ENCODE measurements at regions not wholly inside any gene's neighbourhood (a gene's known extent, or its start where the extent isn't known, plus 50 kb on each side); places are given as distances from the start of the nearest gene placed in this dataset.

GRCh38 chrX:45765767-45766166, 565.1 kb upstream of the DIPK2B start:
- Histone ChIP-seq H3K36me3 (ENCODE audit: control insufficient read depth in 2 of 2, extremely low read depth in 1 of 2, insufficient read depth in 2 of 2, low read length in 2 of 2) (peaks cover 14 to 23% of the 10 kb centered on the region in 2 experiments), H3K4me1 (ENCODE audit: control insufficient read depth, extremely low read depth, insufficient read depth, low read length) (peaks cover 42% of the 10 kb centered on the region), H3K79me2 (ENCODE audit: control insufficient read depth, insufficient read depth, low read length) (peaks cover 93% of the 10 kb centered on the region), H3K9ac (ENCODE audit: control insufficient read depth, extremely low read depth, insufficient read depth, low read length) (peak overlapping the region; percentile 58), H2AFZ (ENCODE audit: control insufficient read depth, low read length) (no peak overlapping the region), H3K9me1 (ENCODE audit: control insufficient read depth, extremely low read depth, insufficient read depth, low read length) (no peaks in the 10 kb centered on the region), H3K27me3 (ENCODE audit: control insufficient read depth, extremely low read depth, insufficient read depth, low read length) (no peaks in the 10 kb centered on the region), H3K4me3 (ENCODE audit: control insufficient read depth in 2 of 3, extremely low read depth in 1 of 3, insufficient read depth in 2 of 3, low read depth in 1 of 3, low read length in 3 of 3) (peak overlapping the region; percentile 1 to 82 (median 14)), H4K20me1 (ENCODE audit: control insufficient read depth, extremely low read depth, insufficient read depth, low read length) (no peaks in the 10 kb centered on the region), H3K9me3 (ENCODE audit: control insufficient read depth, low read depth, low read length) (no peaks in the 10 kb centered on the region), H3K27ac (ENCODE audit: control insufficient read depth, insufficient read depth, low read length) (peak overlapping the region; percentile 65), H3K4me2 (ENCODE audit: control insufficient read depth, extremely low read depth, insufficient read depth, low read depth, low read length) (peak overlapping the region; percentile 86)
- TF ChIP-seq EZH2 (IDR thresholded peaks at IDR 0.05; ENCODE audit: low read length) (no peak), CTCF (optimal IDR thresholded peaks at IDR 0.05 in 1 of 3, IDR thresholded peaks at IDR 0.05 in 1 of 3, conservative IDR thresholded peaks at IDR 0.05 in 1 of 3; ENCODE audit: extremely low read depth in 1 of 3, insufficient read depth in 2 of 3, low read length in 3 of 3) (no peak)
- FAIRE-seq (peak; percentile 63), DNase-seq (ENCODE audit: low read depth, low spot score) (no peak)
- dilution Hi-C loops (cut with MboI; ENCODE audit: extremely low pct_ligation_motif_present, low sequenced_read_pairs): no loop called here

- Histone ChIP-seq H3K27me3 (ENCODE audit: control insufficient read depth, extremely low read depth, insufficient read depth, low read length) (no peaks in the 10 kb centered on the region), H3K27ac (ENCODE audit: control insufficient read depth, insufficient read depth, low read length) (peak overlapping the region; percentile 65), H3K79me2 (ENCODE audit: control insufficient read depth, insufficient read depth, low read length) (peaks cover 93% of the 10 kb centered on the region), H2AFZ (ENCODE audit: control insufficient read depth, low read length) (no peak overlapping the region), H3K9ac (ENCODE audit: control insufficient read depth, extremely low read depth, insufficient read depth, low read length) (peak overlapping the region; percentile 58), H4K20me1 (ENCODE audit: control insufficient read depth, extremely low read depth, insufficient read depth, low read length) (no peaks in the 10 kb centered on the region), H3K4me2 (ENCODE audit: control insufficient read depth, extremely low read depth, insufficient read depth, low read depth, low read length) (peak overlapping the region; percentile 86), H3K9me1 (ENCODE audit: control insufficient read depth, extremely low read depth, insufficient read depth, low read length) (no peaks in the 10 kb centered on the region), H3K4me3 (ENCODE audit: control insufficient read depth in 2 of 3, extremely low read depth in 1 of 3, insufficient read depth in 2 of 3, low read depth in 1 of 3, low read length in 3 of 3) (peak overlapping the region; percentile 1 to 82 (median 14)), H3K9me3 (ENCODE audit: control insufficient read depth, low read depth, low read length) (no peaks in the 10 kb centered on the region), H3K4me1 (ENCODE audit: control insufficient read depth, extremely low read depth, insufficient read depth, low read length) (peaks cover 46% of the 10 kb centered on the region), H3K36me3 (ENCODE audit: control insufficient read depth in 2 of 2, extremely low read depth in 1 of 2, insufficient read depth in 2 of 2, low read length in 2 of 2) (peaks cover 16 to 26% of the 10 kb centered on the region in 2 experiments)
- FAIRE-seq: no peak
- dilution Hi-C loops (cut with MboI; ENCODE audit: extremely low pct_ligation_motif_present, low sequenced_read_pairs): no loop called here
- no peak for DNase-seq (ENCODE audit: low read depth, low spot score)
- TF ChIP-seq CTCF (optimal IDR thresholded peaks at IDR 0.05 in 1 of 3, IDR thresholded peaks at IDR 0.05 in 1 of 3, conservative IDR thresholded peaks at IDR 0.05 in 1 of 3; ENCODE audit: extremely low read depth in 1 of 3, insufficient read depth in 2 of 3, low read length in 3 of 3): no peak
- no peak for TF ChIP-seq EZH2 (IDR thresholded peaks at IDR 0.05; ENCODE audit: low read length)
Measured at GRCh38 chrX:45765281-45765680, 564.6 kb upstream of the DIPK2B start.
